Erythroblast (primary cell): ENCODE measurements at regions not wholly inside any gene's neighbourhood (a gene's known extent, or its start where the extent isn't known, plus 50 kb on each side); places are given as distances from the start of the nearest gene placed in this dataset.

Experiments used
- GATA1 ChIP-seq: IDR thresholded peaks from 2 replicates; pipeline ENCODE4 v1.6.1; 2011; ENCODE audit warnings: low read depth, mild to moderate bottlenecking, control low read depth, low read length, moderate library complexity
- POLR2A ChIP-seq: IDR thresholded peaks from 2 replicates; pipeline ENCODE4 v1.6.1; 2011; ENCODE audit warnings: mild to moderate bottlenecking, low read length

DNA sequence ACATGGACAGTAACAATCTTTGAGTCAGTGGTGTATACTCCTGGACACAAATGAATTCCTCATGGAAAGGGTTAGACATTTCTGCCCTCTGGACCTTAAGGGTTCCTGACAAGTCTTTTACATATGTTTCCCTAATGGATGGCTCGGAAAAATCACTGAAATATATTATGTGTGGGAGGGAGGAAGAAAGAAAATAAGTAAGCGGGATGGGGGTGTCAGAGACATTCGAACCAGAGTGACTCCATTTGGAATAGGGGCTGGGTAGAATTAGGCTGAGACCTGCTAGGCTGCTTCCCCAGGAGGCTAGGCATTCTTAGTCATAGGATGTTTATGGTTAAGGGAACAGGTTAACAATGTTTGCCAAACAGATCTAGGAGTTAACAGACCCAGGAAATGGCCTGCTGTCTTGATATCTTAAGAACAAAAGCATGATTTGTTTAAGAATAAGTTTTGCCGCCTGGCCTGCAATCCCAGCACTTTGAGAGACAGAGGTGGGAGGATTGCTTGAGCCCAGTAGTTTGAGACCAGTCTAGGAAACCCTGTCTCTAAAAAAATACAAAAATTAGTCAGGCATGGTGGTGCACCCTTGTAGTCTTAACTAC lies 1241.7 kb downstream of the TYW1 start:
- no peak for TF ChIP-seq POLR2A
- TF ChIP-seq GATA1 = no peak
